IPS-18c (cell line): ENCODE measurements at regions not wholly inside any gene's neighbourhood (a gene's known extent, or its start where the extent isn't known, plus 50 kb on each side); places are given as distances from the start of the nearest gene placed in this dataset.
"Not testable (repeated sequence)": the region's sequence is repeated elsewhere in the genome, so short reads cannot be mapped to it uniquely, and the experiment has no call there.

Source experiments
- H3K4me3 ChIP-seq: 2 replicates; pipeline ENCODE4 v1.7.0; 2013; ENCODE audit warnings: low read depth, mild to moderate bottlenecking, low read length, moderate library complexity; ENCODE audit not compliant: insufficient read depth
- H3K9me3 ChIP-seq: one replicate; pipeline ENCODE4 v1.6.1; 2013; ENCODE audit warnings: mild to moderate bottlenecking, low read length, moderate library complexity; ENCODE audit not compliant: control insufficient read depth, insufficient read depth

DNA sequence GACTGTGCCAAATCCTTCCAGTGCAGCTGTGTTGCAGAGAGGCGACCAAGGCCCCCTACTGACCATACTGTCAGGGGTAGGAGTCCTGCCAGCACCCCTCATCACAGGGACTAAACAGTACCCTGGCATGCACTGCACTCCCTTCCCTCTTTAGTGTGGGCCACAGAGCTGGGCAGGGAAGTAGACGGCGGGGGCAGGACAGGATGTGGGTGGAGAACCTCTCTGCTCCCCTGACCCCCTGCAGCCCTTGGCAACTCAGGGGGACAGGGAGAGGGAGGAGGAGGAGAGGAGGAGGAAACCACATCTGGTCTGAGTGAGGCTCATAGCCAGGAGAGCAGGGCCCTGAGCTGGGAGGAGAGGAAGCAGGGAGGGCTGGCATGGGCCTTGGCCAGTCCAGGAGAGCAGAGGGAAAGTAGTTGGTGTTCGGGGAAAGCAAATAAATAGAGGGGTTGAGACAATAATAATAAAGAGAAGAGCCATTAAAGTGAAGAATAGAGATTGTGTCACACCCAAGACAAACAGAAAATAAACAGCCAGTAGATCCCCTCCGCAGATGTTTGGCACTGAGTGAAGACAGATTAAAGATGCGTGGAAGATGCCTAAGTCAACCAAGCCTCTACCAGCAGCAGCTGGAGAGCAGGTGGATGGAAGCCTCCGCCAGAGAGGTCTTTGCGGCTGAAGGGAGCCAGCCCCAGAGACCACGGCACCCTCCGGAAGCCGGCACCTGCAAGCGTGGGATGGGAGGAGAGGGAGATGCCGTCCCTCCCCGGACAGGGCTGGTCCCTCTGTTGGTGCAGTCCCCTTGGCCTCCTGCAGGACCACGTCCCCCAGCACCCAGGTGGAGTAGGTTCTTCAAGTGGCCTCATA, 61.5 kb downstream of the RPUSD4 start:
- no peak overlapping the region for H3K4me3 ChIP-seq
- no peaks in the 10 kb centered on the region for H3K9me3 ChIP-seq

- Histone ChIP-seq H3K9me3 (no peaks in the 10 kb centered on the region), H3K4me3 (no peak overlapping the region)
Measured at GRCh38 chr11:126148317-126148716, 63.1 kb downstream of the RPUSD4 start.

- Histone ChIP-seq H3K9me3 (no peaks in the 10 kb centered on the region), H3K4me3 (no peak overlapping the region)
Measured at GRCh38 chr11:126147208-126148111, 64.0 kb downstream of the RPUSD4 start.

DNA sequence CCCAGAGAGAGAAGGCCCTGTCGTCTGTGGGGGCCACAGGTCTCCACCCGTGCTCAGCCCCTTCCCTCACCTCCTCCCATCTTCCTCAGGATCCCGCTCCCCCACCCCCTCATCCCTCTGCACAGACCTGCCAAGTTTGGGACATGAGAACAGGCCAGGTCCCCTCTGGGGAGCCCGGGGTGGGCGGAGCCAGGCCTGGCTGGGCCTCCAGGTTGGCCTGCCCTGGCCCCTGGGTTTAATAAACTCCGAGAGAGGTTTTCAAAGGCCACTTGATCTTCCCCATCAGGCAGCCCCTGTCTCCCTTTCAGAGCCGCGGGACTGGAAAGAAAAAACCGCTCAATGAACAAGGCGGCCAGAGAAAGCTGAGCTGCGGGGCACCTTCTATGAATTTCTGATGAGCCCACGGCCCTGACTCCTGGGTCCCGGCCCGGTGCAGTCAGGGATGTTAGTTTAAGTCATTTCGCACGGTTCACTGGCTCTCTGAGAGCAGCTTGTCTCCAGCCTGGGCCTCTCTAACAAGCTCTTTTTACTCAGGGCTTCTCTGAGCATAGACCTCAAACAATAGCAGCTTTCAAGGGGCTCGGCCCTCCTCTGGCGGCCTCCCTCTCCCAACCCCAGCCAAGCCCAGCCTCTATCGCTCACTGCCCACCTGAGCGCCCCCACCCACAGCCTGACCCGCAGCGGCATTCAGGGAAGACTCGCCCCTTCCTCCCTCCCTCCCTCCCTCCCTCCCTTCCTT, 64.8 kb downstream of the RPUSD4 start:
- Histone ChIP-seq H3K9me3 (no peaks in the 10 kb centered on the region), H3K4me3 (peak overlapping the region; percentile 2; the same call in 1 of the 2 replicates)

GRCh38 chr11:126145954-126146353, 65.5 kb downstream of the RPUSD4 start:
- H3K4me3 ChIP-seq: peak overlapping the region; percentile 2; the same call in 1 of the 2 replicates

DNA sequence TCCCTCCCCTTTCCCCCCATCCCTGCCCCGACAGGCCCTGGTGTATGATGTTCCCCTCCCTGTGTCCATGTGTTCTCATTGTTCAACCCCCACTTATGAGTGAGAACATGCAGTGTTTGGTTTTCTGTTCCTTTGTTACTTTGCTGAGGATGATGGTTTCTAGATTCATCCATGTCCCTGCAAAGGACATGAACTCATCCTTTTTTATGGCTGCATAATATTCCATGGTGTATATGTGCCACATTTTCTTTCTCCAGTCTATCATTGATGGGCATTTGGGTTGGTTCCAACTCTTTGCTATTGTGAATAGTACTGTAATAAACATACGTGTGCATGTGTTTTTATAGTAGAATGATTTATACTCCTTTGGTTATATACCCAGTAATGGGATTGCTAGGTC, 68.0 kb downstream of the RPUSD4 start:
- H3K4me3 ChIP-seq, H3K9me3 ChIP-seq: not testable (repeated sequence)

More at GRCh38 chr11:126145954-126146353, 65.5 kb downstream of the RPUSD4 start:
- no peaks in the 10 kb centered on the region for H3K9me3 ChIP-seq

DNA sequence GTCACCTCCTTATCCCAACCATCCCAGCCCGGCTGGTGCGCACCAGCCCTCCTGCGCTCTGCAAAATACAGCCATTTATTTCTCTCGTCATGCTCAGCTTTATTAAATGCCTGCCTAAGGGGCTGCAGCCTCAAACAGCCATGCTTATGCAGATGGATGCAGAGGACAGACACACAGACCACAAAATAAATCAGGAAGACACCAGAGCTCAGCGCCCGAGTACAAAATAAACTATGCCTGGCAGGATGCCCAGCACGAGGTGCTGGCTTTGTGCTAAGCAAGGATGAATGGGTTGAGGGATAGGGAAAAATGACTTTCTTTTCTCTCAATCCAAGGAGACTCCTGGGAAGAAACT, 70.5 kb downstream of the RPUSD4 start:
- H3K4me3 ChIP-seq: no peak overlapping the region
- H3K9me3 ChIP-seq: no peaks in the 10 kb centered on the region

GRCh38 chr11:126140201-126140925, 71.1 kb downstream of the RPUSD4 start:
- H3K4me3 ChIP-seq: no peak overlapping the region
- no peaks in the 10 kb centered on the region for H3K9me3 ChIP-seq

DNA sequence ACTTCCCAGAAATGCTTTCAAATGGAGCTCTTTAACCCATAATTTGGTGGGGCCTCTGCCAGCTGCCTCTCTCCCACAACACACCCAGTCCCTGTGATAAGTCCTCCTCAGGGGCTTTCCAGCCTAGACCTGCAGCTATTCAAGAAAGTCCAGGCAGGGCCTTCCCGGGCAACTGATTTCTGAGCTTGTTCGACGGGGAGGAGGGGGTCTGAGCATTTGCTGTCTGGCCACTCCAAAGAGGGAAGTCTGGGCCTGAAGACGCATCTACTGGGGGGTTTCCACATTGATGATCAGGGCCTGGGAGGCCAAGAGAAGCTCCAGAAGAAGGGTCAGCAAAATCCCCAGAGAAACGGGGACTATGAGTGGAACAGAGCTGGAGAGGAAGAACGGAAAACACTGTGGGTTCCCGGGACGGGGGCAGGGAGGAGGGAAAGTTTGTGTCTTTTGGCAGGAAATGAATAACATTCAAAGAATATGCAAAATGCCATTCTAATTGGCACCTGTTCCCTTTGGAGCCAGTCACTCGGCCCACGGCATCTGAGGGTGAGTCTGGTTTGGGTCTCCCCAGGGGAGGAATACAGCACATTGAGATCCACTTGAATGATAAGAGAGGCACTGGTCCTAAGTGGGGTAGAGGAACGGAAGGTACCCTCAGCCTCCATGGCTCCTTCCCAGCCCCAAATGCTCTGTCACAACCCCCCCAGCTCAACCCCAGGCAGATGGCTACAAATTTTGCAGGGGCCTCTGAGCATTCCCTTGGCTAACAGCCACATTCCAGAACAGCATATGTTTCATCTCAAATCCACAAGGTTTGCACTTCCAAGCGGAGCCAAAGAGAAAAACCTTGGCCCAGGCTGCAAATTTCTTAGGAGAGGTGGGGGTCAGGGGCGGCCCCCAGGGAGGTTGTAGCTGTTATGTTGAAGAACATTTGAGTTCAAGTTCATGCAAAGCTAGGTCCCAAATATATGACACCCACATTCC, 72.0 kb downstream of the RPUSD4 start:
- Histone ChIP-seq H3K4me3 (no peak overlapping the region), H3K9me3 (no peaks in the 10 kb centered on the region)

GRCh38 chr11:126138636-126139035, 72.8 kb downstream of the RPUSD4 start:
- Histone ChIP-seq H3K4me3 (no peak overlapping the region), H3K9me3 (peaks cover 2% of the 10 kb centered on the region)

GRCh38 chr11:126137136-126137535, 74.3 kb downstream of the RPUSD4 start:
- no peak overlapping the region for H3K4me3 ChIP-seq
- H3K9me3 ChIP-seq: peaks cover 2% of the 10 kb centered on the region

GRCh38 chr11:126136507-126136906, 73.8 kb upstream of the CDON start:
- H3K4me3 ChIP-seq: no peak overlapping the region
- peaks cover 2% of the 10 kb centered on the region for H3K9me3 ChIP-seq

DNA sequence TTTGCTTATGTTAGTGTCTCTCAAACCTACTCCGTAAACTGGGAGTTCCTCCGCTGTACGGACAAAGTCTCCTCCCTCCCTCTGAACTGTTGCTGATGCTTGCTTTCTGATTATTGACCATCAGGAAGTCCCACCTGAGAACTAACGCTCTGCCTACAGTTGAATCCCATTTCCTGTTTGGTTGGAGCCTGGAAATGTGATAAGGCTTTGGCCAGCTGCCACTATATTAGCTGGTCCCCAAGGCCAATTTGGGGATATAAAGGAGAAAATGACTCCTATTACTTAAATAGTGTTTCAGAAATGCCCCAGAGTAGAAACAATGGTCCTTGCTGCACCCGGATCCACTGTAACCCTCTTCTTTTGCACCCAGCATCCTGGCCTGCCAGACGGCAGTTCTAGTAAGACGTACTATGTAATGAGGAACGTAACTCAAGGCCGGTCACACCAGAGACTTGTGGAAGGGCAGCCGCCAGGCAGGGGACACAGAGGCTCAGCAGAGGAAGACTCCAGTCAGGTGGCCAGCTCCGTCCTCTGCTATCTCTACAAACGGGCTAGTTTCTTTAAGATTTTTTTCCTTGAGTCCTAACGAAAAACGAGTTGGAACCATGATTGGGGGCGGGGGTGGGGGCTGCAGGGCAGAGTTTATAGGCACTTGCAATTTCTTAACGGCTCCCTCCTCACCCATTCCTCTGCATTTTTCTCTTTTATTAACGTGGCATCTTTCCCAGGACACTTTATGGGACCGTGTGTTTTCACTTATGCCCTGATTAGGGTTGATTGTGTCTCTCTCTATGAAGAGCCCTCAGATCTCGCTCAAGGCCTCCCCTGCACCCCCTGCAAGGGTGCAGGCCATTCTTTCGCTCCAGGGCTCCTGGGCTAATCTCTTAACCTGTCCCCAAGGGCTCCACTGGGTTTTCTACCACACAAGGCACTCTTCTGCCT, 72.8 kb upstream of the CDON start:
- peaks cover 2% of the 10 kb centered on the region for H3K9me3 ChIP-seq
- H3K4me3 ChIP-seq: no peak overlapping the region

- Histone ChIP-seq H3K4me3 (no peak overlapping the region), H3K9me3 (peaks cover 2% of the 10 kb centered on the region)
Measured at GRCh38 chr11:126134461-126135155, 71.9 kb upstream of the CDON start.
